IPS-NIHi7 (cell line): ENCODE measurements at regions not wholly inside any gene's neighbourhood (a gene's known extent, or its start where the extent isn't known, plus 50 kb on each side); places are given as distances from the start of the nearest gene placed in this dataset.

Experiments used
- DNase-seq: peaks from one replicate; pipeline ENCODE4 v3.0.0; 2012; ENCODE audit warnings: mixed read lengths; ENCODE audit errors: extremely low spot score

DNA sequence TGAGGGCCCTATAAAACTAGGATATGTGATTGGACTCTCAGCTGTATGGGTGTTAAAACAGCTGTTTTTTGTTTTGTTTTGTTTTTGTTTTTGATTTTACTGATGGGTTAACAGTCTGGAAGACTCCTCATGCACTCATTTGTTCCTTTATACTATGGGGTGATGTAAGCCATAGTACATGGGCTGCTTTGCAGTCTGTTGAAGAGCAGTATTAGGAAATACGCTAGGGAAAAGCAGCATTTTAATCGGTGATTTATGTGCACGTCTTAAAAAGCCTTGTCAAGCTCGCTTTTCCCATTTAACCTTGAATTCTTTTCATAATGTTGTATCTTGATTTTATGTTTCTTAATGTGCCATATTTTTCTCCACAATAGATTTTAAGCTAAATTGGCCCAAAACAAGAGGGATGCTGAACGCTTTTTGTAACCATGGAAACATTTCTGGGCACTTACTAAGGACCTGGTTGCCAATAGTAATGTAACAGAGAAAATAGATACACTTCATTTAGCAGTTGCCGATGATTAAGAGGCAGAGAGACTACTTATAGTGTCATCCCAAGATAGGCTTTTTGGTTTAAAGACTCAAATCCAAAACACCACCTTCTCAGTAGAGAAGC lies 244.0 kb downstream of the SNAPC1 start:
- no peak for DNase-seq

- DNase-seq: no peak
These were observed 253.0 kb downstream of the SNAPC1 start for GRCh38 chr14:62015243-62015642.

DNA sequence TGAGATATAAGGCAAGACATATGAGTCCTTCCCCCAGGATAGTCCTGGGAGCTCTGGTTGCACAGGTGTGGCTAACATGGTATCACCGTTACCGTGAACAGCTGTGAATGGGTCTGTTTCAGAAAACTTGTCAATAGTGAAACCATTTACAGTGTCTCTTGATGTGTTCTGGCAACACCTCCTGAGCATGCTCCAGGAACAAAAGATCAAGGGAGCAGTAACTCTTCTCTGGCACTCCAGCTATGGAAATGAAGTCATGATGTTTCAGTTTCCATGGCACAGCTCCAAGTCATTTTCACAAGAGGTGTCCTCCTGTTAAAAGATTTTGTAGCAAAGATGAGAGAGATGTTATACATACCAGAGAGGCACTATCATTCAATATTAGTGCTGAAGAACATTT lies 253.7 kb downstream of the SNAPC1 start:
- DNase-seq: no peak

- no peak for DNase-seq
These were observed 255.5 kb downstream of the SNAPC1 start for GRCh38 chr14:62017651-62018230.

- no peak for DNase-seq
These were observed 256.4 kb downstream of the SNAPC1 start for GRCh38 chr14:62018606-62019005.

GRCh38 chr14:62027958-62028357 lies 265.7 kb downstream of the SNAPC1 start:
- DNase-seq: no peak

- no peak for DNase-seq
These were observed 267.3 kb downstream of the SNAPC1 start for GRCh38 chr14:62029569-62029924.

- no peak for DNase-seq
These were observed 268.2 kb downstream of the SNAPC1 start for GRCh38 chr14:62030387-62030786.

GRCh38 chr14:62031504-62031903 lies 269.3 kb downstream of the SNAPC1 start:
- DNase-seq: no peak

DNA sequence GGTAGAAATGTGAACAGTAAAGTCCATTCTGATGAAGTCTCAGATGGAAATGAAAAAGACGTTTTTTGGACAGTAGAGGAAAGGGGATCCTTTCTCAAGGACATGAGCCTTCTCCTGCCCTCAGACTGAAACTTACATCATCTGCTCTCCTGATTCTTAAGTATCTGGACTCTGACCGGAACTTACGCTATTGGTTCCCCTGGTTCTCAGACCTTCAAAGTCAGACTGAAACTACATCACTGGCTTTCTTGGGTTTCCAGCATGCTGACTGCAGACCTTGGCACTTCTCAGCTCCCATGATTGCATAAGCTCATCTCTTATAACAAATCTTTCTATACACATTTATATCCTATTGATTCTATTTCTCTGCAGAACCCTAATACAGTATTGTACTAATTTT lies 291.0 kb downstream of the SNAPC1 start:
- no peak for DNase-seq

- no peak for DNase-seq
These were observed 294.6 kb downstream of the SNAPC1 start for GRCh38 chr14:62056789-62057188.

- no peak for DNase-seq
These were observed 300.4 kb downstream of the SNAPC1 start for GRCh38 chr14:62062645-62063044.

DNA sequence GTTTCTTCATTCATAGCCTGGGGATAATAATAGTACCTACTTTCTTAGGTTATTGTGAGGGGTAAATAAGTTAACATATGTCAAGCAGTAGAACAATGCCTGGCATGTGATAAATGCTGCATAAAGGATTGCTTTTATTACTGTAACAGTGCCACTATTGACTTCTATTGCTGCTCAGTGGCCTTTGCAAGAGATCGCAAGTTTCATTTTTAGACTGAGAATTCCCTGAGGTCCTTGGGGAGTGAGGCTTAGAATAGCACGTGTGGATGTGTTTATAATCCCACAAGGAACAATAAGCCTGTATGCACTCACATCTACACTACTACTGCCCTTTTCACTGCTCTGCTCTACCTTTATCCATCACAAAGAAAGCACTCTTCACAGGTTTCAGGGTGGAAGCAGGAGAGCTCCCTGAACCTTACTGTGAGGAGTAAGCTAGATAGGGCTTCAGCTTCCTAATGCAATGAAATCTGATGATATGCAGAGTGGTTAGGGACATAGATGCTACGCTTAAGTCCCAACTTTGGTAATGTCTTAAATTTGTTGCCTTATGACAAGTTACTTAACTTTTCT lies 302.6 kb downstream of the SNAPC1 start:
- DNase-seq: no peak

- DNase-seq: no peak
These were observed 304.1 kb downstream of the SNAPC1 start for GRCh38 chr14:62066304-62066703.

DNA sequence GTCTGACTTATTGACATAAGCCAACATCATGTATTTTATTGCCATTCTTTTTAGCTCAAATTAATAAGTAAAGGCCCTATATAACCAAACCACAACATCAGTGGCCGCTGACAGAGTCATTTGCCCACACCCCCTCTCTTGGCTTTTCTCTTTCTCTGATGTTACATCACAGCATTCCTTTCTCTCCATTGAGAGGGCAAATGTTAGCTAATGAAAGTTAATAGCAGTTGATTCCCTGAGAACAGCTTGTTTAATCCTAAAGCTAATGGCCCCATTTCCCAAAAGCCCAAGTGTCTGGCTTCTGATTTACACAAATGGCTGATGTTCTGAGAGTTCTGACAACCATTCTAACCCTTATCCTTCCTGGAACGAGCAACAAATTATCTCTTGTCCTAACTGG lies 308.8 kb downstream of the SNAPC1 start:
- DNase-seq: no peak

DNA sequence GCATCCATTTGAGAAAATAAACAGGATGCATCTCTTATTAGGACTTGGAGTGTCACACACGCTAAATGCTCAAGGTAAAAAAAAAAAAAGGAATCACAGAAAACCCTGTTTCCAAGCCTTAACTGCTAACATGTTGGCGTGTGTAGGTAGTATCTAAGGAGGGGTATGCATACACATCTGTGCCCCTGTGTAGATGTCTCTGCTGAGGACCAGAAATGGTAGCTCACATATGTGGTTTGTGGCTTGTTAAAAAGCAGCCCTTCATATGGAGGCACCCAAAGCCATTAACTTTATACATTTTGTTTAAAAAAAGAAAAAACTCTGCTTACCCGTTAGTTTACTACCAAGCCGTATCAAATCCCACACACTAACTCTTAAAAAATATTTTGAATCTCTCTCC lies 314.1 kb downstream of the SNAPC1 start:
- DNase-seq: no peak

GRCh38 chr14:62076825-62077605 lies 314.8 kb downstream of the SNAPC1 start:
- no peak for DNase-seq

GRCh38 chr14:62077676-62078261 lies 315.5 kb downstream of the SNAPC1 start:
- DNase-seq: no peak

- no peak for DNase-seq
These were observed 316.8 kb downstream of the SNAPC1 start for GRCh38 chr14:62079038-62079437.

DNA sequence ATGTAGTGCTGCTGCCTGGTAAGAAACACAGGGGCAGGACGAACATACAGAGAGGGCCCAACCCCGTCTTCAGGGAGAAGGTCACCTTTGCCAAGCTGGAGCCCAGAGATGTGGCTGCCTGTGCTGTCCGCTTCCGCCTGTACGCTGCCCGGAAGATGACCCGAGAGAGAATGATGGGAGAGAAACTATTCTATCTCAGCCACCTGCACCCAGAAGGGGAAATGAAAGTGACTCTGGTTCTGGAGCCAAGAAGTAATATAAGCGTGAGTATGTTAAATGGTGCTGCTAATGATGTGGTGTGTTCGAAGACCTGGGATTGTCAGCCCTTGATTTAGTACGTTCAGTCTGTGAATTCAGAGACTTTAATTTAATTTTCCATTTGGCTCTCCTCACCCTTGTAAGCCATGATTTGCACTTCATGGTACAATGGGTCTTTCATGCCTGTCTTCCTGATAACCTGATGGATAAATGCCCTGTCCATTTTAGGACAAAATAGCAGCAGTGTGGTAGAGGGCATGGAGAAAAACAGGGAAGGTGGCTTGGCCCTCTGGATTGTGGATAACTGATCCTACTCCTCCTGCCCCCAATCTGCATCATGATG lies 318.9 kb downstream of the SNAPC1 start:
- DNase-seq: no peak

DNA sequence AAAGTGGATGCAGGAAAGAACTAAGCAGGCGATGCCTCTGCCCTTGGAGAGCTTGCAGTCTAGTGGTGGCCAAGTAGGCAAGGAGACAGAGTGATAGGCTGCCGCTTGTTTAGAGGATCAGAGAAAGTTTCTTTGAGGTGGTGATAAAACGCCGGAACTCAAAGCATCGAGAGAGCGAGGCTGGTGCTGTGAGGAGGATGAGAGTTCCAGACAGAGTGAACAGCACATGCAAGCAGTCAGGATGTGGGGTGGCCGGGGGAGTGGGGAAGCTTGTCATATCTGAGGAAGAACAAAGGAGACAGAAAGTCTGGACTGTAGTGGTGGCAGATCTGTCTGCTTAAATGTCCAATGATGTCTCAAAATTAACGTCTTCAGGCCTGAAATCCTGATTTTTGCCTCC lies 319.7 kb downstream of the SNAPC1 start:
- no peak for DNase-seq

GRCh38 chr14:62082779-62083178 lies 320.6 kb downstream of the SNAPC1 start:
- no peak for DNase-seq
